ENCODE measurements at regions not wholly inside any gene's neighbourhood (a gene's known extent, or its start where the extent isn't known, plus 50 kb on each side); places are given as distances from the start of the nearest gene placed in this dataset.
"Not testable (repeated sequence)": the region's sequence is repeated elsewhere in the genome, so short reads cannot be mapped to it uniquely, and the experiment has no call there.

DNA sequence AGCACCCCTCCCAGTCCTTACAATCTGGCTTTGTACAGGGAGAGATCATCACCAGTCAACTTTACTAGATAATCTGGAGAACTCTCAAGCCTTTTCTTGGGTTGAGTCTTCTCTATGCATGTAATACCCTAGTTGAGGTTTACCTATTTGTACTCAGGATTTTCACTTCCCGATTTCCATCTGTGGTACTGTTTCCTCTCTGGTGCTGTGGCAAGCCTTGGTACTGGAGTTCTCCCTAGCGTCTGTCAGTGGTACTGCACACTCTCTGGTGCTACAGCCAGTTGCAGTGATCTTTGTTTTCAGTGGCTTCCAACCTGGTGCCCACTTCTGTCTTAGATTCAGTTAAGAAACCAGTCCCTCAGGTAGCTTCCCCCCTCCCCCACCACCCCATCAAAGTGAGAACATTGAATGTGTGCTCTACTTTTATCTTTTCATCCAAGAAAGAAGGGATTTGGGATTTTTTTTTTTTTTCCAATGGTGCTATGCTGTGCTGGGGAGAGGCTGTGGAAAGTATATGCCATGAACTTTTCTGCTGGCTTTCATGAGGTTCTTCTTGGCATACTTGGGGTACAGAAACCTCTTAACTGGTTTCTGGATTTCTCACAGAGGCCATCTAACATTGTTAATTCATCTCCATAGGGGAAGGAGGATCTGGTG, 69.4 kb upstream of the EVL start:
- peak; percentile 47 for DNase-seq

- no peak for DNase-seq
Measured at GRCh38 chr14:99996951-99997571, 68.2 kb upstream of the EVL start.

DNA sequence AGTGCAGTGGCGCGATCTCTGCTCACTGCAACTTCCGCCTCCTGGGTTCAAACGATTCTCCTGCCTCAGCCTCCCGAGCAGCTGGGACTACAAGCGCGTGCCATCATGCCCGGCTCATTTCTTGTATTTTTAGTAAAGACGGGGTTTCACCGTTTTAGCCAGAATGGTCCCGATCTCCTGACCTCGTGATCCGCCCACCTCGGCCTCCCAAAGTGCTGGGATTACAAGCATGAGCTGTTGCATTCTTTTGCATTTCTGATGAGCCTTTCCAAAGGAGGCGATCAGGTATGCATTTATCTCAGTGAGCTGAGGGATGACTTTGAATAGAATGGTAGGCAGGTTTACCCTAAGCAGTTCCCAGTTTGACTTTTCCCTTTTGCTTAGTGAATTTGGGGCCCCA, 64.8 kb upstream of the EVL start:
- DNase-seq, result not testable (repeated sequence)

DNA sequence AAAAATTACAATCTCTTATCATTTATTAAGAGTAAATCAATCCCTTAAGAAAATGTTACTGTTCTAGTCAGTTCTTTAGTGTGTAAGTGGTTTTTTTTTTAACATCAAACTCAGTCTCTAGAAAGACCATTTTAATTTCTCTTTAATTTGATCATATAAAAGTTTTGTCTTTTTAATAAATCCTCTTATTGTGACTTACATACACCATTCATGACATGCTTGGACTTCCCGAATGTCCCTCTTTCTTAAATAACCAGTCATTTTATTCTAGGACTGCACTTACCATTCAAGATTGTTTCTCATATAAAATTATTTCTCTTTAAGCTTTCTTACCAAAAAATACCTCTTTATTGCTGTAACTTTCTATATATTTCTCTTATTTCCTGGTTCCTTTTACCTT, 60.8 kb upstream of the EVL start:
- DNase-seq, result peak; percentile 20

DNA sequence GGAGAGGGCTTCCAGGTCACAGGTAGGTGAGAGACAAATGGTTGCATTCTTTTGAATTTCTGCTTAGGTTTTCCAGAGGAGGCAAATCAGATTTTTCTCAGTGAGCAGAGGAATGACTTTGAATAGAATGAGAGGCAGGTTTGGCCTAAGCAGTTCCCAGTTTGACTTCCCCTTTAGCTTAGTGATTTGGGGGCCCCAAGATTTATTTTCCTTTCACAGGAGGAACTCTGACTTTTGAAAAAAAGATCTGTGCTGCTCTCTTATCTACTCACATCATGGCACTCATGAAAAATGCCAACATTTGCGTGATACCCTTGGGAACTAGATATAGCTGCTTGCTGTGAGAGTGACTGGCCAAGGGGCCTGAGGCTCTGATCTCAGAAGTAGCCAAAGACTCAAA, 58.0 kb upstream of the EVL start:
- no peak for DNase-seq

GRCh38 chr14:100009802-100010201, 55.4 kb upstream of the EVL start:
- DNase-seq, result not testable (repeated sequence)

DNA sequence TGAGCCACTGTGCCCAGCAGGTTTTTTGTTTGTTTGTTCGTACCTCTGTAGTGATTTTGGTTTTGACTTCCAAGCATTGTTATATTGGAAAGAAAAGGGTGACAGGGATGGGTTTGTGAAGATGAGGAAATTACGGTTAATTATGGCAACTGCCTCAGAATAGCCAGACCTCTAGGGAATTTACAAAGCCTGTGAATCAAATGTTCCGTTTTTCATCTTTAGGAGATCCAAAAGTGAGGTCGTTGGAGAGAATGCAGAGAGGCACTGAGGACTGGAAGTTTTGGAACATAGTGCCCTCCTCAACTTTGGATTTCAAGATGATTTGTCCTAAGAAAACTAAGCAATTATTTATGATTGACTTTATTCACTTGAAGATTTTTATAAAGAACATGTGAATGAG, 54.5 kb upstream of the EVL start:
- no peak for DNase-seq

DNA sequence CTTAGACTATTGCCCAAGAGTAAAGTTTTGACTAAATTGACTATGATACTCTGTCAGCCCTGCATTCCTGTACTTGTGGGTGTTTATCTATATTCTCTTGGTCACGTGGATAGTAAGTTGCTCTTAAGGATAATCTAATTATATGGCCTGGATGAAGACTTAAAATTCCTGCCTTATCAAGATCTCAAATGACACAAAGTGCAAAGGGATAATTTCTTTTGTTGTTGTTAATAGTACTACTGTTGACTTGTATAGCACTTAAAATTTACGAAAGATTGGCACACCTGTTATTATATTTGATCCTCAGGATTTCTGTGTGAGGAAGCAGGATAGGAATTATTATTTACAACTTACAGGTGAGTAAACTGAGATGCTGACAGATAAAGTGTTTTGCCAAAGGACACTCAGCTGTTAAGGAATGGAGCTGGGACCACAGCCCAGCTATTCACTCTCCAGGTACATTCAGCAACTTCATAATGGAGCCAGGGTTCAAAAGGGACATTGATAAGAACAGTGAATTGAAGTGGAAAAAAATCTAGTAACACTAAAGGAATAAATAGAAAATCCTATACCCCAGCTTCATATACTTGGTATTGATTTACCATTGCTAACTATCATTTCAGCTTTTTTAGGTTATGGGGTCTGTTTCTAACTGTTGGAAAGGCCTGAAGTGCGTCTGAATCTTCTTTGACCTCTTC, 53.4 kb upstream of the EVL start:
- no peak for DNase-seq

DNA sequence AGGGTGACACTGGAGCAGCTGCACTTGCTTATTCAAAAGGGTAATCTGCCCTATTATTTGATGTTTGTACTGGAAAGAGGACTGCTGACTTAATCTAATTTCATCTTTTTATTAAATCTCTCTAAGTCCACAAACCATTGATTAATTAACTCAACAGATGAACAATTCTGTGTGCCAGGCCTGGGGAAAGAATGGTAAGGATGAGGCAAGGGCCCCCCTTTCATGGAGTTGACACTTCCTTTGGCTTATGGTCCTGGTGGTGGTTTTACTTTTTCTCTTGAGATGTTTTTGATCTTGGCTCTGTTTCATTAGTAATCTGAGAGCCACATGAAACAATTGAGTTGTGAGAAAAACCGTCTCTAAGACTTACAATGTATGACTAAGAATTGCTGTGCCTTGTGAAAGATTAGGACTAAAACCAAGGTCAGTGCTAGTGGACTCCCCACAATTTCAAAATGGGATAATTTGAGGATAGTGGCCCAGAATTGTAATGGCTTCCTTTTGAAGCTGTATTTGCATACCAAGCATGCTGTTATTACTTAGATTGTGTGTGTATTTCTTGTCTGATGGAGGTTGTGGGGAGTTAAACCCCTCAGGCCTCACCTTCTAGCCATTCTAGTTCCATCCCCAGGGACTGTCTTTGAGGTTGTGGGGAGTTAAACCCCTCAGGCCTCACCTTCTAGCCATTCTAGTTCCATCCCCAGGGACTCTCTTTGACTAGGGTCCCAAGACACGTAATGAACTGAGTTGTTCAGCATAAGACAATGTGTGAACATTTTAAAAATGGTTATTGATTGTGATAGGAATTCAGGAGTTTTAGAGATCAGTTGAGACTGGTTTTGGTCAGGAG, 52.5 kb upstream of the EVL start:
- DNase-seq, result no peak

DNA sequence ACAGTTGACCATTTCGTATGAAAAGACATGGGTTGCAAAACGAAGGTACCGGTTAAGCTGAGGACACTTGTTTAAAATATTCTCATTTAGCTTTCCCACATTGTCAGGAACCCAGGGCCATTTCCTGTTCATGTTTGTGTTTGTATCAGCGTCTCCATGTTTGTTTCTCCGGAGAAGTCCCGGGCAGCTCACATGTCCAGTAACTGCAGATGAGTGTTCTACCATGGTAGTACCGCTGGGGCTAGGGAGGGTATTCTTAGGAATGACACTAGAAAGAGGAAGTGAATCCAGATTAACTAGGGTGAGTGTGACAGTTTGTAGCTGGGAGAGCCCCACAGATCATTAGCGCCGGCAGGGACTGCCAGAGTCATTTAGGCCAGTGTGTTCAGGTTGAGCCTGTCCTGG, 50.0 kb upstream of the EVL start:
- no peak for DNase-seq
